VCaP (cell line): ENCODE measurements at regions not wholly inside any gene's neighbourhood (a gene's known extent, or its start where the extent isn't known, plus 50 kb on each side); places are given as distances from the start of the nearest gene placed in this dataset.

ENCODE experiments used
- H3K27ac ChIP-seq: fragments of 450-650 bp; 2 replicates; pipeline ENCODE4 v1.5.1; 2017
- CTCF ChIP-seq: fragments of 450-650 bp; conservative IDR thresholded peaks from 2 replicates; pipeline ENCODE4 v1.5.1; 2017; ENCODE audit warnings: mild to moderate bottlenecking, moderate library complexity

GRCh38 chr3:145882436-145882835 lies 278.5 kb downstream of the PLOD2 start:
- no peak overlapping the region for H3K27ac ChIP-seq
- TF ChIP-seq CTCF = no peak

- TF ChIP-seq CTCF = no peak
- H3K27ac ChIP-seq = no peak overlapping the region
Measured at GRCh38 chr3:145889730-145890129, 271.3 kb downstream of the PLOD2 start.

DNA sequence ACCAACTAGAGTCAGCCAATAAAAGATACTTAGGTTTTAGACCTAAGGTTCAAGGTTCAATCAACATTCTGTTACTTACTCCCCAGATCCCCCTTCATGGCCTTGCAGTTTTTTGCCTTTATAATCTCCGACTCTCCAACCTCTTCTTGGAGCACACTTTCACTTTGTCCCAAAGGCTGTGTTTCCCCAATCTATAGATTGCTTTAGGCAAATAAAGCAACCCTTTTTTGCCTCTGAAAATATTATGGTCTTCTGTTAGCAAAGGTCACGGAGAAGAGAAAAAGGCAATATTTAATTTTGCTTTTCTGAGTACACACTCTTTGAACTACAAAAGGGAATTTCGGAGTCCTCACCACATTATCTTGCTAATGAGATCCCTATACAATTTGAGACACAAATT lies 268.1 kb downstream of the PLOD2 start:
- H3K27ac ChIP-seq = no peak overlapping the region
- no peak for TF ChIP-seq CTCF

- TF ChIP-seq CTCF = no peak
- H3K27ac ChIP-seq = no peak overlapping the region
Measured at GRCh38 chr3:145893331-145893730, 267.7 kb downstream of the PLOD2 start.

GRCh38 chr3:145898487-145898886 lies 262.5 kb downstream of the PLOD2 start:
- H3K27ac ChIP-seq = no peak overlapping the region
- TF ChIP-seq CTCF = no peak

DNA sequence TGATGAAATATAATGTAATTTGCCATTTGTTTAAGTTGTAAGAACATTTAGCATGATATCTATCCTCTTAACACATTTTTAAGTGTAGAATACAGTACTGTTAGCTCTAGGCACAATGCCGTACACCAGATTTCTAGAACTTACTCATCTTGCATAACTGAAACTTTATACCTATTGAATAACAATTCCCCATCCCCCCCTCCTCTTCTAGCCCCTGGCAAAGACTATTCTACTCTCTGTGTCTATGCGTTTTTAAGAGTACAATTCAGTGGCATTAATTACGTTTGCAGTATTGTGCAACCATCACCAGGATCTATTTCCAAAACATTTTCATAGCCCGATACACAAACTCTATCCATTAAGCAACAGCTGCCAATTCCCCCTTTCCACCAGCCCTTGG lies 261.7 kb downstream of the PLOD2 start:
- H3K27ac ChIP-seq = no peak overlapping the region
- no peak for TF ChIP-seq CTCF

GRCh38 chr3:145900056-145900829 lies 260.7 kb downstream of the PLOD2 start:
- no peak for TF ChIP-seq CTCF
- no peak overlapping the region for H3K27ac ChIP-seq
